Adrenal gland (tissue), 5 donors: ENCODE measurements at regions not wholly inside any gene's neighbourhood (a gene's known extent, or its start where the extent isn't known, plus 50 kb on each side); places are given as distances from the start of the nearest gene placed in this dataset.

Experiments
- CTCF ChIP-seq, 6 experiments: fragments of 450-650 bp in 4 of 6; fragments of 200-600 bp in 2 of 6; sonication (generic) in 1 of 6; IDR thresholded peaks; 1 replicate in 5 of 6; 2 replicates in 1 of 6; pipeline versions ENCODE4 v1.5.1 to v1.8.0; 2016 to 2021; ENCODE audit warnings: antibody characterized with exemption in 6 of 6, mild to moderate bottlenecking in 2 of 6, moderate library complexity in 1 of 6
- POLR2A ChIP-seq, 2 donors: fragments of 450-650 bp; IDR thresholded peaks; one replicate each; pipeline ENCODE4 v1.6.1; 2017; ENCODE audit warnings: antibody characterized with exemption in 2 of 2, mild to moderate bottlenecking in 2 of 2, moderate library complexity in 1 of 2
- donor health status: DM: no; HTN: no; CAD: no.

- TF ChIP-seq CTCF (IDR thresholded peaks at IDR 0.05) (no peak), POLR2A (IDR thresholded peaks at IDR 0.05) (no peak)
These were observed 466.4 kb upstream of the CWC22 start for GRCh38 chr2:180473456-180473855.
